ENCODE measurements at regions not wholly inside any gene's neighbourhood (a gene's known extent, or its start where the extent isn't known, plus 50 kb on each side); places are given as distances from the start of the nearest gene placed in this dataset.
"Not testable (repeated sequence)": the region's sequence is repeated elsewhere in the genome, so short reads cannot be mapped to it uniquely, and the experiment has no call there.

DNA sequence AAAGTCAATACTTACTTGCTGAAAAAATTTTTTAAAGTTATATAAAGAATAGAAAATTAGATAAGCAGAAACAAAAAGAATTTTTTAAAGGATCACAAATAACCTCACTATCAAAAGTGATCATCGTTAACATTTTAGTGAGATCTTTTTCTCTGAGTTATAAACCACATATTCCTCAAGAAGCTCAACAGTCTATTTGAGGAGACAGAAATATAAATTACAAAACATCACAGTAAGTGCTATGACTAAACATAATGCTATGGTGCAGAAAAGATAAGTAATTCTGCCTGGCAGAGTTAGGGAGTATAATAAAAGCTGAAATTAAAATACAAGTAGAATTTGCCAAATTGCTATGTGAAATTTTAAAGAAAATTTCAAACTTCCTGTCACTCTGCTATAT lies 226.7 kb downstream of the LMBRD1 start:
- Histone ChIP-seq H3K79me2 (ENCODE audit: insufficient read depth) (no peaks in the 10 kb centered on the region), H3K27me3 (ENCODE audit: insufficient read depth) (no peaks in the 10 kb centered on the region), H3K9me3 (no peaks in the 10 kb centered on the region), H3K4me3 (ENCODE audit: low read depth in 2 of 2, low read length in 1 of 2) (no peak overlapping the region), H3K36me3 (replicated peaks in 1 of 2; ENCODE audit: control insufficient read depth in 1 of 2, insufficient read depth in 2 of 2, low read length in 1 of 2) (no peaks in the 10 kb centered on the region), H3K9me2 (no peaks in the 10 kb centered on the region), H3K27ac (ENCODE audit: low read depth in 2 of 2, low read length in 1 of 2) (no peak overlapping the region), H2AFZ (ENCODE audit: low read depth) (no peak overlapping the region), H4K20me1 (ENCODE audit: insufficient read depth) (no peaks in the 10 kb centered on the region), H3K4me1 (ENCODE audit: control insufficient read depth in 1 of 2, insufficient read depth in 2 of 2, low read depth in 1 of 2, low read length in 1 of 2) (no peaks in the 10 kb centered on the region), H3K9ac (no peak overlapping the region), H3F3A (replicated peaks; ENCODE audit: insufficient read depth) (no peaks in the 10 kb centered on the region), H3K4me2 (no peak overlapping the region)
- no peak for DNase-seq
- TF ChIP-seq YY1 (IDR thresholded peaks at IDR 0.05; ENCODE audit: low read depth) (no peak), FOSL2 (IDR thresholded peaks at IDR 0.05; ENCODE audit: borderline replicate concordance, low read depth) (no peak), ELF1 (IDR thresholded peaks at IDR 0.05) (no peak), EP300 (IDR thresholded peaks at IDR 0.05; ENCODE audit: borderline replicate concordance in 1 of 2, low read depth in 1 of 2, low read length in 1 of 2) (peak in 1 of 2 experiments; percentile 29; a peak in 1 of 4 replicates), RFX5 (IDR thresholded peaks at IDR 0.05; ENCODE audit: low read length) (no peak), POLR2AphosphoS5 (IDR thresholded peaks at IDR 0.05; ENCODE audit: low read depth, low read length) (no peak), CTCF (IDR thresholded peaks at IDR 0.05) (no peak), JUND (IDR thresholded peaks at IDR 0.05) (0 out of 2 replicates have a peak, but pooled peaks have one; percentile 20), MEF2A (IDR thresholded peaks at IDR 0.05; ENCODE audit: borderline replicate concordance, low read depth) (no peak), PBX3 (IDR thresholded peaks at IDR 0.05) (peak; percentile 47; the same call in 1 of the 2 replicates), TCF12 (IDR thresholded peaks at IDR 0.05) (peak; percentile 50), GABPA (IDR thresholded peaks at IDR 0.05; ENCODE audit: low read depth) (no peak), CHD2 (IDR thresholded peaks at IDR 0.05; ENCODE audit: low read length, partially characterized antibody) (no peak), NRF1 (IDR thresholded peaks at IDR 0.05; ENCODE audit: low read depth, low read length) (no peak)
- TF ChIP-seq, protein P1, sequence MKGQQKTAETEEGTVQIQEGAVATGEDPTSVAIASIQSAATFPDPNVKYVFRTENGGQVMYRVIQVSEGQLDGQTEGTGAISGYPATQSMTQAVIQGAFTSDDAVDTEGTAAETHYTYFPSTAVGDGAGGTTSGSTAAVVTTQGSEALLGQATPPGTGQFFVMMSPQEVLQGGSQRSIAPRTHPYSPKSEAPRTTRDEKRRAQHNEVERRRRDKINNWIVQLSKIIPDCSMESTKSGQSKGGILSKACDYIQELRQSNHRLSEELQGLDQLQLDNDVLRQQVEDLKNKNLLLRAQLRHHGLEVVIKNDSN (IDR thresholded peaks at IDR 0.05; ENCODE audit: borderline replicate concordance, low read depth): no peak
- ChIA-PET POLR2A (no interaction called here), CTCF (interaction anchor here (1.2 kb wide), 1 partner anchor 144 kb away, joined by 4 read pairs; no protein-coding TSS in a partner anchor)
- WGBS (ENCODE audit: low lambda C conversion rate): 35% methylated on average over 1 of the region's 1 CpG

DNA sequence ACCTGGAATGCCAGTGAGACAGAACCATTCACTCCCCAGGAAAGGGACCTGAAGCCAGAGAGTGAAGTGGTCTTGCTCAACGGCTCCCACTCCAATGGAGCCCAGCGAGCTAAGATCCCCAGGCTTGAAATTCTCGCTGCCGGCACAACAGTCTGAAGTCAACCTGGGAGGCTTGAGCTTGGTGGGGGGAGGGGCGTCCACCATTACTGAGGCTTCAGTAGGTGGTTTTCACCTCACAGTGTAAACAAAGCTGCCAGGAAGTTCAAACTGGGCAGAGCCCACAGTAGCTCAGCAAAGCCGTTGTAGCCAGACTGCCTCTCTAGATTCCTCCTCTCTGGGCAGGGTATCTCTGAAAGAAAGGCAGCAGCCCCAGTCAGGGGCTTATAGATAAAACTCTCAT lies 236.2 kb downstream of the LMBRD1 start:
- H3K9me3 ChIP-seq; H3K4me1 ChIP-seq (ENCODE audit: control insufficient read depth in 1 of 2, insufficient read depth in 2 of 2, low read depth in 1 of 2, low read length in 1 of 2); H3K79me2 ChIP-seq (ENCODE audit: insufficient read depth); H2AFZ ChIP-seq (ENCODE audit: low read depth); POLR2A ChIA-PET; H3K4me3 ChIP-seq (ENCODE audit: low read depth in 2 of 2, low read length in 1 of 2); H3K27ac ChIP-seq (ENCODE audit: low read depth in 2 of 2, low read length in 1 of 2); H3K9me2 ChIP-seq; H3K4me2 ChIP-seq; CTCF ChIA-PET; H4K20me1 ChIP-seq (ENCODE audit: insufficient read depth); DNase-seq; H3K36me3 ChIP-seq (replicated peaks in 1 of 2; ENCODE audit: control insufficient read depth in 1 of 2, insufficient read depth in 2 of 2, low read length in 1 of 2); H3K9ac ChIP-seq; H3F3A ChIP-seq (replicated peaks; ENCODE audit: insufficient read depth); H3K27me3 ChIP-seq (ENCODE audit: insufficient read depth): not testable (repeated sequence)
- WGBS (ENCODE audit: low lambda C conversion rate): 51% methylated on average over 5 of the region's 6 CpGs
